HT-29 (cell line): ENCODE measurements at regions not wholly inside any gene's neighbourhood (a gene's known extent, or its start where the extent isn't known, plus 50 kb on each side); places are given as distances from the start of the nearest gene placed in this dataset.
A peak's percentile ranks its signal among the peaks of the same experiment; 100 is the strongest.
"Not testable (repeated sequence)": the region's sequence is repeated elsewhere in the genome, so short reads cannot be mapped to it uniquely, and the experiment has no call there.

ENCODE experiments used
- DNase-seq: peaks from one replicate; pipeline ENCODE4 v3.0.0-alpha.2; 2015; ENCODE audit warnings: low spot score

- no peak for DNase-seq
Measured at GRCh38 chr11:134503100-134503499, 91.1 kb upstream of the B3GAT1 start.

- DNase-seq: no peak
Measured at GRCh38 chr11:134502153-134502550, 90.1 kb upstream of the B3GAT1 start.

- DNase-seq: no peak
Measured at GRCh38 chr11:134501406-134502152, 89.5 kb upstream of the B3GAT1 start.

- no peak for DNase-seq
Measured at GRCh38 chr11:134500621-134501020, 88.6 kb upstream of the B3GAT1 start.

GRCh38 chr11:134499990-134500389 is 87.9 kb upstream of the B3GAT1 start:
- DNase-seq: no peak

GRCh38 chr11:134498326-134499139 is 86.5 kb upstream of the B3GAT1 start:
- no peak for DNase-seq

GRCh38 chr11:134497586-134497985 is 85.5 kb upstream of the B3GAT1 start:
- peak; percentile 27 for DNase-seq

- not testable (repeated sequence) for DNase-seq
Measured at GRCh38 chr11:134496058-134496457, 84.0 kb upstream of the B3GAT1 start.

GRCh38 chr11:134494395-134494794 is 82.4 kb upstream of the B3GAT1 start:
- not testable (repeated sequence) for DNase-seq

GRCh38 chr11:134492411-134492810 is 80.4 kb upstream of the B3GAT1 start:
- DNase-seq: not testable (repeated sequence)

- DNase-seq: no peak
Measured at GRCh38 chr11:134489728-134490127, 77.7 kb upstream of the B3GAT1 start.

- no peak for DNase-seq
Measured at GRCh38 chr11:134488913-134489312, 76.9 kb upstream of the B3GAT1 start.

- DNase-seq: no peak
Measured at GRCh38 chr11:134488512-134488911, 76.5 kb upstream of the B3GAT1 start.

- DNase-seq: no peak
Measured at GRCh38 chr11:134487696-134488095, 75.7 kb upstream of the B3GAT1 start.

- DNase-seq: no peak
Measured at GRCh38 chr11:134486704-134487103, 74.7 kb upstream of the B3GAT1 start.

GRCh38 chr11:134486106-134486505 is 74.1 kb upstream of the B3GAT1 start:
- no peak for DNase-seq

GRCh38 chr11:134485316-134485715 is 73.3 kb upstream of the B3GAT1 start:
- DNase-seq: no peak

- no peak for DNase-seq
Measured at GRCh38 chr11:134483857-134484256, 71.8 kb upstream of the B3GAT1 start.

- DNase-seq: no peak
Measured at GRCh38 chr11:134483291-134483690, 71.2 kb upstream of the B3GAT1 start.

- DNase-seq: no peak
Measured at GRCh38 chr11:134482865-134483264, 70.8 kb upstream of the B3GAT1 start.

GRCh38 chr11:134481933-134482527 is 70.0 kb upstream of the B3GAT1 start:
- DNase-seq: no peak

GRCh38 chr11:134481135-134481534 is 69.1 kb upstream of the B3GAT1 start:
- DNase-seq: no peak
